Sigmoid colon (tissue), 4 donors: ENCODE measurements at regions not wholly inside any gene's neighbourhood (a gene's known extent, or its start where the extent isn't known, plus 50 kb on each side); places are given as distances from the start of the nearest gene placed in this dataset.

Experiments
- CTCF ChIP-seq, 4 experiments: fragments of 450-650 bp in 3 of 4; fragments of 200-600 bp in 1 of 4; IDR thresholded peaks; one replicate each; pipeline ENCODE4 v1.5.1; 2016 to 2019; ENCODE audit warnings: antibody characterized with exemption in 4 of 4, mild to moderate bottlenecking in 3 of 4, moderate library complexity in 2 of 4
- EP300 ChIP-seq, 4 donors: sonication (generic); formaldehyde crosslinking; IDR thresholded peaks; one replicate each; pipeline ENCODE4 v1.6.1; 2017; ENCODE audit warnings: antibody characterized with exemption in 4 of 4
- POLR2A ChIP-seq, 2 donors: fragments of 450-650 bp; IDR thresholded peaks; one replicate each; pipeline ENCODE4 v1.6.1; 2016; ENCODE audit warnings: antibody characterized with exemption in 2 of 2, mild to moderate bottlenecking in 2 of 2, moderate library complexity in 2 of 2
- POLR2AphosphoS5 ChIP-seq, 4 donors: sonication (generic); formaldehyde crosslinking; IDR thresholded peaks; one replicate each; pipeline ENCODE4 v1.6.1; 2017; ENCODE audit warnings: antibody characterized with exemption in 4 of 4

GRCh38 chrX:98637451-98637850 is 1753.7 kb downstream of the RPA4 start:
- no peak for TF ChIP-seq CTCF (IDR thresholded peaks at IDR 0.05)
- TF ChIP-seq EP300 (IDR thresholded peaks at IDR 0.05), result no peak
- no peak for TF ChIP-seq POLR2A (IDR thresholded peaks at IDR 0.05)
- TF ChIP-seq POLR2AphosphoS5 (IDR thresholded peaks at IDR 0.05), result no peak
